Caco-2 (cell line): ENCODE measurements at regions not wholly inside any gene's neighbourhood (a gene's known extent, or its start where the extent isn't known, plus 50 kb on each side); places are given as distances from the start of the nearest gene placed in this dataset.
A peak's percentile ranks its signal among the peaks of the same experiment; 100 is the strongest.

Experiments used
- BruUV-seq: library from RNA; stranded (reverse); fragments of 400-500 nt; replicated peaks from 2 replicates; lab custom pipeline; 2021; lab: Mats Ljungman, UMichigan
- CTCF ChIA-PET: fragments of 300-600 bp; sonication (Branson Sonifier 250); formaldehyde crosslinking; loops from one replicate; lab custom pipeline; 2022; ENCODE audit warnings: antibody characterized with exemption; lab: Charles Lee
- POLR2A ChIA-PET: fragments of 300-600 bp; sonication (Branson Sonifier 250); formaldehyde crosslinking; loops from one replicate; lab custom pipeline; 2022; ENCODE audit warnings: antibody characterized with exemption; lab: Charles Lee
- DNase-seq, 2 experiments: peaks; one replicate each; pipeline versions ENCODE4 v3.0.0 to v3.0.0-alpha.2; 2020 to 2022
- H3K27me3 ChIP-seq: replicated peaks from 2 replicates; pipeline ENCODE4 v1.6.0; 2011; ENCODE audit warnings: low read length; ENCODE audit not compliant: control insufficient read depth, insufficient read depth
- H3K36me3 ChIP-seq: 2 replicates; pipeline ENCODE4 v1.5.1; 2011; ENCODE audit warnings: low read length; ENCODE audit not compliant: control insufficient read depth, insufficient read depth
- H3K4me1 ChIP-seq: fragments of 250-450 bp; sonication (Bioruptor Pico); 2 replicates; pipeline ENCODE4 v1.5.1; 2020; ENCODE audit warnings: mild to moderate bottlenecking
- H3K4me3 ChIP-seq: 2 replicates; pipeline ENCODE4 v1.5.1; 2011; ENCODE audit warnings: low read depth, mild to moderate bottlenecking, control low read depth, low read length
- H3K9me3 ChIP-seq: fragments of 250-450 bp; sonication (Bioruptor Pico); 2 replicates; pipeline ENCODE4 v1.5.1; 2020; ENCODE audit warnings: mild to moderate bottlenecking, moderate library complexity
- H3K27ac Mint-ChIP-seq: one replicate; pipeline ENCODE4 v1.8.0; 2022; ENCODE audit warnings: mixed read lengths; ENCODE audit not compliant: unreplicated experiment
- H3K27me3 Mint-ChIP-seq: one replicate; pipeline ENCODE4 v1.8.0; 2022; ENCODE audit warnings: mixed read lengths; ENCODE audit not compliant: insufficient read depth, unreplicated experiment
- H3K36me3 Mint-ChIP-seq: one replicate; pipeline ENCODE4 v1.8.0; 2022; ENCODE audit warnings: mild to moderate bottlenecking, mixed read lengths; ENCODE audit not compliant: insufficient read depth, unreplicated experiment
- H3K4me1 Mint-ChIP-seq: one replicate; pipeline ENCODE4 v1.8.0; 2022; ENCODE audit warnings: low read depth, mixed read lengths; ENCODE audit not compliant: unreplicated experiment
- H3K4me3 Mint-ChIP-seq: one replicate; pipeline ENCODE4 v1.8.0; 2022; ENCODE audit warnings: mild to moderate bottlenecking, moderate library complexity, mixed read lengths; ENCODE audit not compliant: unreplicated experiment
- H3K9me3 Mint-ChIP-seq: one replicate; pipeline ENCODE4 v1.8.0; 2022; ENCODE audit warnings: mixed read lengths; ENCODE audit not compliant: unreplicated experiment
- intact Hi-C: fragments of 100-400 bp; cut with micrococcal nuclease; formaldehyde crosslinking; loops from one replicate; pipeline ENCODE4 v1.10.0; 2022; ENCODE audit not compliant: unreplicated experiment
- TF ChIP-seq, protein P1 (sequence below), 2 experiments: fragments of 200-600 bp in 1 of 2; IDR thresholded peaks; 1 replicate in 1 of 2; 2 replicates in 1 of 2; pipeline versions ENCODE4 v1.5.1 to v1.8.0; 2011 to 2022; ENCODE audit warnings: antibody characterized with exemption in 1 of 2, control low read depth in 1 of 2, inconsistent platforms in 1 of 2, low read depth in 1 of 2, low read length in 1 of 2, mild to moderate bottlenecking in 1 of 2, moderate library complexity in 1 of 2; ENCODE audit not compliant: insufficient read depth in 1 of 2, severe bottlenecking in 1 of 2, unreplicated experiment in 1 of 2

DNA sequence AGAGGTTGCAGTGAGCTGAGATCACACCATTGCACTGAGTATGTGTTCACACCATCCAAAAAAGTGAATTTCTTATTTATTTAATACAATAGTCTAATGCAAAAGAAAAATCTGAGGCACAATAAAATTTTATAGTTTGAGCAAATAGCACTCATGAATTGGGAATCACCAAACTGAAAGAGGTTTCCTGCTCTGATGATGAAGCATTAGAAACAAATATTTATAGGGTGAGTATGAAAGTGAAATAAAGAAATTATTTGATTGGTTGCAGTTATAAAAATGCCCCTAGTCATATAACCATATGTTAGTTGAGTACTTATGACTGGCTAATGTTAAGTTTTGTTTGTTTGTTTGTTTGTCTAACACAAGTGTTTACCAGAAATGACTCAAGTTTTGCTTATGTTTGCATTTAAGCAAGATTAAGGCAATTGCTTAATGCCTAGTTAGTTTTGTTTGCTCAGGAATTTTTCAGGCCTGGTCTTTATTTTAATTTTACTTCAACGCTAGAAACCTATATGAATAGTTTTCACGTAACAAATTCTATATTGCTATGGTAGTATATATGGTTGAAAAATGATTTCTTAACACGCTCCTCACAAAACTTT lies 151.5 kb upstream of the FAM83B start:
- no peaks in the 10 kb centered on the region for H3K27me3 Mint-ChIP-seq
- intact Hi-C loops = loop anchor here (5.0 kb wide), 2 partner anchors 172 to 547 kb away; no protein-coding TSS in a partner anchor
- no peak overlapping the region for H3K27ac Mint-ChIP-seq
- no peaks in the 10 kb centered on the region for H3K9me3 Mint-ChIP-seq
- ChIA-PET POLR2A (no interaction called here), CTCF (no interaction called here)
- Histone ChIP-seq H3K27me3 (no peaks in the 10 kb centered on the region), H3K4me1 (peaks cover 14% of the 10 kb centered on the region), H3K9me3 (no peaks in the 10 kb centered on the region), H3K36me3 (no peaks in the 10 kb centered on the region), H3K4me3 (no peak overlapping the region)
- TF ChIP-seq, protein P1, sequence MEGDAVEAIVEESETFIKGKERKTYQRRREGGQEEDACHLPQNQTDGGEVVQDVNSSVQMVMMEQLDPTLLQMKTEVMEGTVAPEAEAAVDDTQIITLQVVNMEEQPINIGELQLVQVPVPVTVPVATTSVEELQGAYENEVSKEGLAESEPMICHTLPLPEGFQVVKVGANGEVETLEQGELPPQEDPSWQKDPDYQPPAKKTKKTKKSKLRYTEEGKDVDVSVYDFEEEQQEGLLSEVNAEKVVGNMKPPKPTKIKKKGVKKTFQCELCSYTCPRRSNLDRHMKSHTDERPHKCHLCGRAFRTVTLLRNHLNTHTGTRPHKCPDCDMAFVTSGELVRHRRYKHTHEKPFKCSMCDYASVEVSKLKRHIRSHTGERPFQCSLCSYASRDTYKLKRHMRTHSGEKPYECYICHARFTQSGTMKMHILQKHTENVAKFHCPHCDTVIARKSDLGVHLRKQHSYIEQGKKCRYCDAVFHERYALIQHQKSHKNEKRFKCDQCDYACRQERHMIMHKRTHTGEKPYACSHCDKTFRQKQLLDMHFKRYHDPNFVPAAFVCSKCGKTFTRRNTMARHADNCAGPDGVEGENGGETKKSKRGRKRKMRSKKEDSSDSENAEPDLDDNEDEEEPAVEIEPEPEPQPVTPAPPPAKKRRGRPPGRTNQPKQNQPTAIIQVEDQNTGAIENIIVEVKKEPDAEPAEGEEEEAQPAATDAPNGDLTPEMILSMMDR (IDR thresholded peaks at IDR 0.05; ENCODE audit: insufficient read depth in 1 of 2, low read depth in 1 of 2, low read length in 1 of 2, severe bottlenecking in 1 of 2, unreplicated experiment in 1 of 2) = no peak
- no peak overlapping the region for H3K4me3 Mint-ChIP-seq
- peaks cover 6% of the 10 kb centered on the region for H3K36me3 Mint-ChIP-seq
- H3K4me1 Mint-ChIP-seq = peaks cover 8% of the 10 kb centered on the region
- BruUV-seq = no TSS peak
- no peak for DNase-seq

DNA sequence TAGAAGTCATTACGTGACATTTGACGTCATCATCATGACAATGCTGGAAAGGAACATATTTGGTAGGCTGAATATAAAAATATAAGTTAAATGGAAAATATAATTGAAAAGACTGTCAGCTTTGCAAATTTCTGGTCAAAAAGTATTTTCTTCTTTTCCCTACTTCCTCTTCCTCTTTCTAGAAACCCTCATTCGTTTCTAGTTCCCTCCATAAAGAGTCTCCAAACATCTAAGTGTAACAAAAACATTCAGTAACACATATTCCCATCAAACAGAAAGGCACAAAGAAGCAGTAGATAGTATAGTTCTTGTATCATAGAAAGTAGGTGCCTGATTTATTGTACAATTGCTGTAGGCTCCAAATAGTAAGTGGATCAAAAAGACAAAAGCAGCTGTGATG lies 150.8 kb upstream of the FAM83B start:
- no peaks in the 10 kb centered on the region for H3K36me3 ChIP-seq
- no peaks in the 10 kb centered on the region for H3K27me3 ChIP-seq
- CTCF ChIA-PET = no interaction called here
- no peaks in the 10 kb centered on the region for H3K9me3 ChIP-seq
- H3K4me1 Mint-ChIP-seq = peaks cover 8% of the 10 kb centered on the region
- H3K9me3 Mint-ChIP-seq = no peaks in the 10 kb centered on the region
- BruUV-seq = no TSS peak
- no peak overlapping the region for H3K4me3 Mint-ChIP-seq
- H3K27me3 Mint-ChIP-seq = no peaks in the 10 kb centered on the region
- TF ChIP-seq, protein P1 (IDR thresholded peaks at IDR 0.05; ENCODE audit: insufficient read depth in 1 of 2, low read depth in 1 of 2, low read length in 1 of 2, severe bottlenecking in 1 of 2, unreplicated experiment in 1 of 2) = no peak
- H3K4me1 ChIP-seq = peaks cover 14% of the 10 kb centered on the region
- no peak for DNase-seq
- intact Hi-C loops = loop anchor here (2.0 to 5.0 kb wide), 3 partner anchors 171 to 546 kb away; no protein-coding TSS in a partner anchor
- H3K4me3 ChIP-seq = no peak overlapping the region
- POLR2A ChIA-PET = no interaction called here
- H3K36me3 Mint-ChIP-seq = peaks cover 6% of the 10 kb centered on the region
- no peak overlapping the region for H3K27ac Mint-ChIP-seq

DNA sequence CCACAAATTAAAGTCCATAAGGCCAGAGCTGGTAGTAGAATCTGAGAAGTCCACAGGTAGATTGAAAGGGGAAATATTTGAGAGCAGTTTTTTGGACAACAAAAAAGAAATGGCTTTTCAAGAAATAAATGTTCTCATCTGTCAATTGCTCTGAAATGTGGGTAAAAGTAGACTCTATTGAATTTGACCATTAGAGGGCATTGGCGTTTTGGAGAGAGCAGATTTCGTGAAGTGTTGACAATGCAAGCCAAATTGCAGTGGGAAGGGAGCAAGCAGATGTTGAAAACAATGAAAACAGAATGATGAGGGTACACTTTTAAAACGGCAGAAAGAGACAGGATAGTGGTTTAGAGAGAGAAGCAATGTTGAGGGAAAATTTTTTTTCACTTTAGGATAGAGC lies 149.1 kb upstream of the FAM83B start:
- Mint-ChIP-seq H3K36me3 (peaks cover 6% of the 10 kb centered on the region), H3K4me1 (peaks cover 8% of the 10 kb centered on the region), H3K27ac (peak overlapping the region; percentile 13), H3K4me3 (peak overlapping the region; percentile 10), H3K9me3 (no peaks in the 10 kb centered on the region), H3K27me3 (no peaks in the 10 kb centered on the region)
- no peaks in the 10 kb centered on the region for H3K36me3 ChIP-seq
- H3K27me3 ChIP-seq = no peaks in the 10 kb centered on the region
- TF ChIP-seq, protein P1 (IDR thresholded peaks at IDR 0.05; ENCODE audit: insufficient read depth in 1 of 2, low read depth in 1 of 2, low read length in 1 of 2, severe bottlenecking in 1 of 2, unreplicated experiment in 1 of 2) = peak; percentile 31 to 34
- BruUV-seq = no TSS peak
- POLR2A ChIA-PET = no interaction called here
- intact Hi-C loops = loop anchor here (1.0 to 5.0 kb wide), 4 partner anchors 170 to 545 kb away; no protein-coding TSS in a partner anchor
- no peaks in the 10 kb centered on the region for H3K9me3 ChIP-seq
- peak in 1 of 2 experiments; percentile 10 for DNase-seq
- CTCF ChIA-PET = interaction anchor here (1.0 to 1.5 kb wide), 3 partner anchors 20 to 371 kb away, joined by 4 read pairs; no protein-coding TSS in a partner anchor
- no peak overlapping the region for H3K4me3 ChIP-seq
- peaks cover 14% of the 10 kb centered on the region for H3K4me1 ChIP-seq
